GM21723 (cell line): ENCODE measurements at regions not wholly inside any gene's neighbourhood (a gene's known extent, or its start where the extent isn't known, plus 50 kb on each side); places are given as distances from the start of the nearest gene placed in this dataset.
"Not testable (repeated sequence)": the region's sequence is repeated elsewhere in the genome, so short reads cannot be mapped to it uniquely, and the experiment has no call there.

Experiments
- ATAC-seq: cut with Tn5 transposase; IDR thresholded peaks from one replicate; pipeline ENCODE4 v1.9.1; 2021; ENCODE audit warnings: mild to moderate bottlenecking, moderate library complexity; ENCODE audit not compliant: unreplicated experiment

DNA sequence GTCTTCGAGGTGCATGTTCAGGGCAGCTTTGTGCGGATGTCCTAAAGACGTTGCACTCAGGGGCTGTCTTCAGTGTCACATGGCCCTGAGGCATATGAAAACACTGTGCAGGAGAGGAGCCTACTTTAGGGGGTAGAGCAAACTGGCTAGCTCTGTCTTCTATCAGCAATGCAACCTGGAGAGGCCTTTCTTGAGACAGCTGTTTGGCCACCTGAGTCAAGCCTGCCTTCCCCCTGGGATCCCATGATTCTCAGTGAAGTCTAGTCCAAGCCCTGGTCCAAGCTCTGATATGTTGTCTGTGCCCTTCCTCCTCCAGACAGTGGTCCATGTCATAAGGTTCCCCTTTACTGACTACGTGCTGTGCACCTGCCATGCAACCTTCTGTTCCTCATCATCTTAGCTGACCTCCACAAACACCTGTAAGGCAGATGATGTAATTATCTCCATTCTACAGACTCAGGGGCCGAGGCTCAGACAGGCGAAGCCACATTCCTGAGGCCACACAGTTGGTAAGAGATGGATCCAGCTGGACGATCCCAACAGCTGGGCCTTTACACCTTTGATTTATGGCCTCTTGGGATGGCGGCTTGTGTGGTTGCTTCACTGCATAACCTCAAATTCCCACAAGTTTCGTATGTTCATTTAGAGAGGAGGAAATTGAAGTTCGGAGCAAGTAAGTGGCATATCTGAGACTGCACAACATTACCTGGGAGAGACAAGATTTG is 109.9 kb downstream of the COPS8 start:
- ATAC-seq: no peak

DNA sequence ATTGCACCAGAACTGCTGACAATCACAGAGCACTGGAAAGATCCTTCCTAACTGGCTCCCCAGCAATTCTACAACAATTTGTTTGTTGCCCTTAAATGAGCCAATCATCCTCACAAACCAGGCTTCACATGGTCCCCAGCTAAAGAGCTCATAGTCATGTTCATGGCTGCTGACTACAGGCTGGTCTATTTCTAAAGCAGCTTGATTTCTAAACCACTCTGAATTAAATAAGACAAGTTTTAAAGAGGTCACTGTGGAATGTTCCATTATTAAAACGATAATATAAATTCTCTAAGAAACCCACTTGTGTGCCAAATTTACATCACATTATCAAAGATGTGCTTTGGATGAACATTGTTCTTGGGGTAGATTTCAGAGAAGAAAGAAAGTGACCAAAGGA is 110.7 kb downstream of the COPS8 start:
- no peak for ATAC-seq

GRCh38 chr2:237196866-237197618 is 111.4 kb downstream of the COPS8 start:
- ATAC-seq: no peak

DNA sequence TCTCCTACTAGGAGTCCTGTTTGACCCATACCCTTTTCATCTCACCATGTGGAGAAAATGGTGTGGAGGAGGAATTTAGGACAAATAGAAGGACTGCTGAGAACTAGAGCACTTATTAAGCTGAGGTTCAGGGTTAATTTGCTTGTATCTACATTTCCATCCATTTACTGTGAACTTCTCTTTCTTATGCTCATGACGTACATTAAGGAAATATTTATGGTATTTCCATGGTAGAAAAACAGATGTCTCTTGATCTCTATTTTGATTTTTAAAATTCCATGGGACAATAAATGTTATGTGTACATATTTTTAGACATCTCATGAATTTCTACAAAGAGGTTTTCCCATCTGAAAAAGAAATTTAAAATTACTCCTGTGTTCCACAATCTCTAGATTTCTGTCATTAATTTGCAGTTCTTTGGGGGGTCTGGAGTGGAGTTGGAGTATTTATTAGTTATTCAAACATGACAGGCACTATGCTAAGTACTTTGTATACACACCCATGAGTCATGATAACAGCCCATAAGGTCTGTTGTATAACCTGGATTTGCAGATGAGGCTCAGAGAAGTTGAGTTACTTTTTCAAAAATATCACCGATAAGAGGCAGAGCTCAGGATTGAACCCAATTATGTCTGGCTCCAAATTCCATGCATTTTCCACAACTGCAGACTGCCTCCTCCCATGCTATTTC is 112.6 kb downstream of the COPS8 start:
- no peak for ATAC-seq

DNA sequence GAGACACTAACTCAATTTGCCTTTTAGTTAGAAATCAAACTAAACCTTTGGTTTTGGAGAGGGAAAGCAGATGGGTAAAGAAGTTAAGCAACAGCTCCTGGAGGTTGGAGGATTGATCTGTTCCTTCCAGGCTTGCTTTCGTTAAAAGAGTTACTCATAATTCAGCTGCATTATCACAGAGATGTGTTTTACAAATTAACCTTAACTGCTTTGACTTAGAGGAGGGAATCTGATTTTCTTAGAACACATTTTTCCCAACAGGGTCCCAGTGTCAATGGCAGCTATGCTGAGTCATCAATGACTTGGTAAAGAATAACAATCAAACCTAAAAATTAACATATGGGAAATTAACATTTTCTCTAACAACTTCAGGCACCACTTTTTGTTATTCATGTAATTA is 113.4 kb downstream of the COPS8 start:
- ATAC-seq: no peak

DNA sequence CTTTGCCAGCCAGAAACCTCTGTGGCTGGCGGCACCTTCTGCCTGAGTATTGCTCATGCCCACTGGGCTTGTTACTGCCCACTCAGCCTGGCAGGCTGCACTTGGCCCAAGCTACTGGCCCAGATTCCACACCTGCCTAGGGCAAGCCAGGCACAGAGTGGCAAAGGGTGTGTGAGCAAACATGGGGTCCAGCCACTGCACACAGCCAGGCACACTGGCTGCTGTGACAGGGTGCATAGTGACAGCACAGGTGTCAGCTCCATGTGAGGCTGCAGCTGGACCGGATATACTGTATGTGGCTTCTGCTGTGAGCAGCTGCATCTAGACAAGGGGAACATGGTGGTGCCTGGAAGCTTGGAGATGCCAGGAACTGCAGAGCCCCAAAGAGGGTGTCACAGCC is 113.9 kb downstream of the COPS8 start:
- ATAC-seq: no peak

DNA sequence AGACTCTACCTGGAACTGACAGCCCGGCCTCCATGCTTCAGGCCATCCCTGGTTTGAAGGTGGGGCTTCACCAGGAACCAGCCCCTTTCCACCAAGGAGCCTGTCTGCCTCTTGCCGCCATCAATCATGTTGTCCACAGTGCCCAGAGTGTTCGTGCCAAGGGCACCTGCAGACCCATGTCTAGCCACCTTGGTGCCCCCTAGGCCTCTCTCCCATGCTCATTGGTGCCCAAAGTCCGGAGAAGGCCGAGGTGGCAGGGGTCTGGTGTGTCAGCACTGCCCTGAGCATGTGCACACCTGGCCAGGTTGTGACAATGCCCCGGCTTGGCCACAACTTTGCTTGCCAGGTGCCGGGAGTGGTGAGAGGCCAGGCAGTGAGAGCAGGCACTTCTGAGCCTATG is 114.8 kb downstream of the COPS8 start:
- no peak for ATAC-seq

DNA sequence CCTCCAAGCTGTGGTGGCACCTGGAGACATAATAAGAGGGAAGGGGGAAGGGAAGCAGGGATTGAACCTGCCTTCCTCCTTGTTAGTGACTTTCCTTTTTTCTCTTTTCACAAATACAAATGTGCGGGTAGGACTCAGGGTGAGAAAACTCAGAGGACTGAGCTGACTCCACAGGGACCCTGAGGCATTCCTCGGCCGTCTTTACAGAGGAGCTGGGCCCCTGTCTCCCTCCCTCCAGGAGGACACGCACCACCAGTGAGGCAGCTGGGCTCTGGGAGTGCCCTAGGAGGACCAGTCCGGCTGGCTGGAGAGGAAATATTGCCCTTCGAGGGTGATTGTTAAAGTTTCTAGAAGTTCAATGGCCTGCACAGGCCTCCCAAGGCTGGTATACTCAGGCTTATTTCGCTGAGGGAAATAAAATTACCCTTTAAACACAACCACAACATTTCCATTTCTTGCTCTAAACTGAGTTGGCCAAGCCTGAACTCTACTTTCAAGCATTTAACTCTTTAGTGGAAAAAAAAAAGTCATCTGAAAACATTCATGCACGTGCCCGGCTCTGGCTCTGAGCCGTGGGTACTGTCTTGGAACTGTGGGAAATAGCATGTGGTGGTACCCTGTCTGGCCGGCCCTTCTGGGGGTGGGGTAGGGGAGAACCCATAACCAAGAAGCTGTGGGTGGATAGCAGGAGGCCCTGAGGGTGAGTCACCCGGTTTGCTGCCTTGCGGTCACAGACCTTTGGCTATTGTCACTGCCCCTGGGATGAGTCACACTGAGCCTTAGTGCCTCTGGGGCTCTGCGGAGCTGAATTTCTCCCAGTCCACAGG is 116.0 kb downstream of the COPS8 start:
- ATAC-seq: peak; percentile 90

GRCh38 chr2:237202288-237203030 is 116.8 kb downstream of the COPS8 start:
- no peak for ATAC-seq

GRCh38 chr2:237205043-237205541 is 119.4 kb downstream of the COPS8 start:
- ATAC-seq: no peak

- no peak for ATAC-seq
Observed at GRCh38 chr2:237205561-237205971, 119.9 kb downstream of the COPS8 start.

DNA sequence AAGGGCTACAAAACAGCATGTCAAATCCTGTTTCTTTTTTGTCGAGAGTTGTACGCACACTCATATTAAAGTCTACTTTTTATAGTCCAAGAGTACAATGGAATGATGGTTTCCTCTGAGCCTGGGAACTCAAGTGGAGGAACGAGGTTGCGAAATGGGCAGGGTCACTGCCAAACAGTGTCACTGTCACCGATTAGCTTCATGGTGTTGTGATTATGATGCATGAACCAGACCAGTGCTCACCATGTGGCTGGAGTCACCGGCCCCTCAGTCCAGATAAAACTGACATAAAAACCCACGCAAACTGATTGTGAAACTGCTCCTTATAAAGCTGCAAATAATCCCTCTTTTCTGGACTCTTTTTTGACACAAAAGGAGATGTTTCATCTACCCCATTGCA is 122.0 kb downstream of the COPS8 start:
- ATAC-seq: no peak

- ATAC-seq: no peak
Observed at GRCh38 chr2:237208373-237209260, 122.9 kb downstream of the COPS8 start.

DNA sequence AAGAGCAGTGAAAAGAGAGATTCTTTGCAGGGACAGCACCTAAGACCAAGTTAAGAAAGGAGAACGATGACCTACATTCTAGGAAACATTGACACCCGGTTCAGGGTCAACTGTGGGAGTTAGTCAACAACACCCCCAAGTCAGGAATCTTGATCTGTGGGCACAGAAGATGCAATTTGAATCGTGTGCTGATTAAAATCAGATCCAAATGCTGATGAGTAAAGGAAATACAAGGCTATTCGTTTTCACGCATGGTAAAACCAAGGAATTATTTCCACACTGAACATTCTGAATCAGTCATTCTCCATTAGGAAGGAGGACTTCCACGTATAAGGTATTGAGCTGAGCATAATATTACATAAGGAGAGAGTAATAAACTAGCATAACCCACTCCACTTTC is 124.2 kb downstream of the COPS8 start:
- ATAC-seq: no peak

GRCh38 chr2:237210297-237210696 is 124.6 kb downstream of the COPS8 start:
- ATAC-seq: no peak

DNA sequence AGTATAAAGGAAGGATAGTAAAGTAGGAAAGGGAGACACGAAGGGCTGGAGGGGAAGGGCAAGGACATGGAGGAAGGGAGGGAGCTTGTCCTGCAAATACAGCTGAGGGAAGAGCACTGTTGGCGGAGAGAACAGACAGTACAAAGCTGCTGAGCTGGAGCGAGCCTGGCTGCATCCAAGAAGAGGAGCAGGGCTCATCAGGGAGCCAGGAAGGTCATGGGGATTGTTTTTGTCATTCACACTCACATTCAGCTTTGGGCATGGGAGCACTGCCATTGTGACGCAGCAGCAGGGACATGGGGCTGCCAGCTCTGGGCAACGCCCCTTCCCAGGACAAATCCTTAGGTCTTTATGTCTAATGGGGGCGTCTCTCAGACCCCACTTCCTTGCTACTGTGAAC is 125.1 kb downstream of the COPS8 start:
- no peak for ATAC-seq

DNA sequence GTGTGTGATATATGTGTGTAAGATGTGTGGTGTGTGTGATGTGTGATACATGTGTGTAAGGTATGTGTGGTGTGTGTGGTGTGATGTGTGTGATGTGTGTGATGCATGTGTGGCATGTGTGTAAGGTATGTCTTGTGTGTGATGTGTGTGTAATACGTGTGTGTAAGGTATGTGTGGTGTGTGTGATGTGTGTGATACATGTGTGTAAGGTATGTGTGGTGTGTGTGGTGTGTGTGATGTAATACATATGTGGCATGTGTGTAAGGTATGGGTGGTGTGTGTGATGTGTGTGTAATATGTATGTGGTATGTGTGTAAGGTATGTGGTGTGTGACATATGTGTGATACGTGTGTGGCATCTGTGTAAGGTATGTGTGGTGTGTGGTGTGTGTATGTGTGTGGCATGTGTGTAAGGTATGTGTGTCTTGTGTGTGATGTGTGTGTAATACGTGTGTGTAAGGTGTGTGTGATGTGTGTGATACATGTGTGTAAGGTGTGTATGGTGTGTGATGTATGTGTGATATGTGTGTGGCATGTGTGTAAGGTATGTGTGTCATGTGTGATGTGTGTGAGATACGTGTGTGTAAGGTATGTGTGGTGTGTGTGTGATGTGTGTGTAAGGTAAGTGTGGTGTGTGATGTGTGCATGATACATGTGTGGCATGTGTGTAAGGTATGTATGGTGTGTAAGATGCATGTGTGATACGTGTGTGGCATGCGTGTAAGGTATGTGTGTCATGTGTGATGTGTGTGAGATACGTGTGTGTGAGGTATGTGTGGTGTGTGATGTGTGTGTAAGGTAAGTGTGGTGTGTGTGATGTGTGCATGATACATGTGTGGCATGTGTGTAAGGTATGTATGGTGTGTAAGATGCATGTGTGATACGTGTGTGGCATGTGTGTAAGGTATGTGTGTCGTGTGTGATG is 126.9 kb downstream of the COPS8 start:
- ATAC-seq: not testable (repeated sequence)
